ENCODE measurements at regions not wholly inside any gene's neighbourhood (a gene's known extent, or its start where the extent isn't known, plus 50 kb on each side); places are given as distances from the start of the nearest gene placed in this dataset.

DNA sequence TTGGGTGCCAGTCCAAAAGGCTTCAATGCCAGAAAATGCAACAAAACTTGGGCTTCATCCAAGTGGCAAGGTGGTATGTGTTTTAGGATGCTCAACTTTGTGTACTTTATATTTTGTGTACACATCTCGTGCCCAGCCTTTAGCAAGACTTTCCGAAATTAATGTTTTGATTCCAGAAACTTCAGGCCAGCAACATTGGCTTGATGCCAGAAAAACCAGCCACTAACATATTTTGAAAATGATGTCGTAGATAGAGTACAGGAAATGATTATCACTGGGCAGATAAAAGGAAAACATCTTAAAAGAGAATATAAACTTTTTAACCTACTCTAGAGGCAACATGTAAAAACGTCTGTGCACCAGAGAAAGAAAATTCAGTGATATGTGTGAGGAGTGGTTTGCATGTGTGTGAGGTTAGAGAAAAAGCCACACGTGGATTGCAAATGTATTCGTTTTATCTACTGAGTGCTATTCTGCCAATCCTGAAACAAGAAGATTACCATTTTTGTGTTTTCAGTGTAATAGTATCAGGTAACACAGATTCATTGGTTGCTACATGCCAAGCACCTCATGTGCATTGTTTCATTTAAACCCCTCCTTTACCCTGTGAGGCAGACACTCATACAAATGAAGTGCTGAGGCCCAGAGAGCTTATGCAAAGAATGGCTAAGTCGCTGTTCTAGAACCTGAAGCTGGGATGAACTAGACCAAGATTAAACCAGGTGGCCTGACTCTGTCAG is 264.8 kb downstream of the C1D start:
- TF ChIP-seq, protein P1, sequence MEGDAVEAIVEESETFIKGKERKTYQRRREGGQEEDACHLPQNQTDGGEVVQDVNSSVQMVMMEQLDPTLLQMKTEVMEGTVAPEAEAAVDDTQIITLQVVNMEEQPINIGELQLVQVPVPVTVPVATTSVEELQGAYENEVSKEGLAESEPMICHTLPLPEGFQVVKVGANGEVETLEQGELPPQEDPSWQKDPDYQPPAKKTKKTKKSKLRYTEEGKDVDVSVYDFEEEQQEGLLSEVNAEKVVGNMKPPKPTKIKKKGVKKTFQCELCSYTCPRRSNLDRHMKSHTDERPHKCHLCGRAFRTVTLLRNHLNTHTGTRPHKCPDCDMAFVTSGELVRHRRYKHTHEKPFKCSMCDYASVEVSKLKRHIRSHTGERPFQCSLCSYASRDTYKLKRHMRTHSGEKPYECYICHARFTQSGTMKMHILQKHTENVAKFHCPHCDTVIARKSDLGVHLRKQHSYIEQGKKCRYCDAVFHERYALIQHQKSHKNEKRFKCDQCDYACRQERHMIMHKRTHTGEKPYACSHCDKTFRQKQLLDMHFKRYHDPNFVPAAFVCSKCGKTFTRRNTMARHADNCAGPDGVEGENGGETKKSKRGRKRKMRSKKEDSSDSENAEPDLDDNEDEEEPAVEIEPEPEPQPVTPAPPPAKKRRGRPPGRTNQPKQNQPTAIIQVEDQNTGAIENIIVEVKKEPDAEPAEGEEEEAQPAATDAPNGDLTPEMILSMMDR (IDR thresholded peaks at IDR 0.05): no peak
- TF ChIP-seq EP300 (IDR thresholded peaks at IDR 0.05) (no peak), POLR2A (IDR thresholded peaks at IDR 0.05) (no peak)

All from sigmoid colon (tissue), 4 donors.